GM21423 (cell line): ENCODE measurements at regions not wholly inside any gene's neighbourhood (a gene's known extent, or its start where the extent isn't known, plus 50 kb on each side); places are given as distances from the start of the nearest gene placed in this dataset.

ENCODE experiments used
- ATAC-seq: cut with Tn5 transposase; IDR thresholded peaks from one replicate; pipeline ENCODE4 v1.9.1; 2021; ENCODE audit warnings: mild to moderate bottlenecking, moderate library complexity; ENCODE audit not compliant: unreplicated experiment

DNA sequence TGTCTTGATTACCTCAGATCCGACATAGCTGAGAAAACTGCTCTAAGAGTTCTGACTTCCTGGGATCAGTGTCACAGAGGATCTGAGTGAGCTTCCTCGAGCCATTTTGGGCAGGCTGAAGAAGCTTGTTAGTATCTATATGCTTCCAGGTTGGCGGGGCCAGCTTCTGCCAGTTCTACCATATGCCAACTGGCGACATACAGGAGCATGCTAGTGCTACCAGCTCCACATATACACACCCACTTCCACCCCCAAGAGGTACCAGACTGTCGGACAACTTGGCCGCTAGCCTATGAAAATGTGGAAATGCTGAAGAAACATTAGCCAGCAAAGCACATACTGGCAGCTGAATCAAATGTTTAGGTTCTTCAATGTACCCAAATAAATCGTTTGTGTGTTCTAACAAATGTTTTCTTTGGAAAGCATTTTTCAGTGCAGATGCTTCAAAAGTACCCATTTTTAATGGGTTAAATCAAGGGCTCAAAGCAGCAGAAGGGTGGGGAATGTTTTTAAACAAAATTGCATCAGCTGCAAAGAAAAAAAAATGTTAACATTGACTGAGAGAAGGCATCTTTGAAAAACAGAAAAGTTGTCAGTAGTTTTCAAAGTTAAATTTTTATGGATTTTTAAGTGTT lies 163.7 kb downstream of the KLF12 start:
- no peak for ATAC-seq

GRCh38 chr13:73967397-73968165 lies 166.6 kb downstream of the KLF12 start:
- peak; percentile 100 for ATAC-seq

DNA sequence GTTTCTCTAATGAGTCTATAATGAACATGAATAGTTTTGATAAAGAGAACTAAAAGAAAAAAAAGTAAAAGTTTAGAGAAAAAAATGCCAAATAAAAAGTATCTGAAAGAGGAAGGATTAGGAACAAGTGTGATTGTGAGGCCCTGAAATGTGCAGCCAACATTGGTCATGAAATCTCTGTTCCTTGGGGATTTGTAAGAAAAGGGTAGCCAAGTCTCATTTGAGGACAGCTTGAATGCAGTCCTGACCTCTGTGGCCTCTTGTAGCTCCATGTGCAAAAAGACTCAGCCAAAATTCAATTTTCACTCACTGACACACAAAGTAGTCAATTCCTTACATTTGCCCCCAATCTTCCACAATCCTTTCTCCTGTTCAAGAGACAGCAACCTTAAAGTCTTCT lies 167.9 kb downstream of the KLF12 start:
- ATAC-seq, result no peak

DNA sequence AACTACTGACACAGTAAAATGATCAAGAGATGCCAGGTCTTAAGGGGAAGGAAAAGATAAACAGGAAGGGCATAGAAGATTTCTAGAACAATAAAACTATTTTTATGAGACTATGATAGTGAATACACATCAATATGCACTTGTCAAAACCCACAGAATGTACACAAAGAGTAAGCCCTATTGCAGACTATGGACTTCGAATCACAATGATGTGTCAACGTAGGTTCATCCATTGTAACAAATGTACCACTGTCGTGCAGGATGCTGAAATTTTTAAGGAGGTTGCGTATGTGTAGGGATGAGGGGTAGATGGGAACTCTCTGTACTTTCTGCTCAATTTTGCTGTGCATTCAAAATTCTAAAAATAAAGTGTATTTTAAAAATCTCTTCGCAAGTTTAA lies 171.9 kb downstream of the KLF12 start:
- no peak for ATAC-seq

- no peak for ATAC-seq
These were observed 173.0 kb downstream of the KLF12 start for GRCh38 chr13:73961181-73961580.

DNA sequence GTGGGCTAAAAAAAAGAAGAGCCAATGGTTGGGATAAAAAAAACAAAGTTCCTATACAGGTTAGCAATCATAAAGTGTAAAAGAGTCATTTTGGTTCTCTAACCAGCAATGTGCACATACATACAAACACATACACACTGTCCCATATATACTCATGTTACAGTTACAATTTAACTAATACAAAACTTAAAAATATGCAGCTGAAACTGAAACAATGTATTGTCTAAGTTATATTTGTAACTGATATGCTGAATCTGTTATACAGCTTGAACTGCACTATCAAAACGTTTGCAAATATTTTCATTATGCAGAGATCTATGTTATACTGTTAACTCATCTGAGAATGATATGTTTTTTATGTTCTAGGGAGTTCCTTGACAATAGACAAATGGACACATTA lies 173.7 kb downstream of the KLF12 start:
- peak; percentile 70 for ATAC-seq

GRCh38 chr13:73958657-73959397 lies 175.4 kb downstream of the KLF12 start:
- no peak for ATAC-seq

DNA sequence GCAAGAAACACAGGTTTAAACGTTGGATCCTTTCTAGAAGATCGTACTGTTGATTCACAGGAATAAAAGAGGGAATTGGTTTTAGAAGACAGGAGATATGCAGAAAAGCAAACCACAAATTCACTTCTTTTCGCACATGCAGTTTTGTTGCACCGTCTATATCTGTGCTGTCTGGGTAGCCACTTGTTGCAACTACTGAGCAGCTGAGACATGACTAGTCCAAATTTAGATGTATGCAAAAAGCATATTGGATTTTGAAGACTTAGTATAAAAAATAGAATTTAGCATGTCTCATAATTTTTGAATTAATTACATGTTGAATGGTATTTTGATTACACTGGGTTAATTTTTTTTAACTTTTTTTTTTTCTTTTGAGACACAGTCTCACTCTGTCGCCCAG lies 176.3 kb downstream of the KLF12 start:
- no peak for ATAC-seq

GRCh38 chr13:73956795-73957408 lies 177.3 kb downstream of the KLF12 start:
- no peak for ATAC-seq

- ATAC-seq, result no peak
These were observed 178.2 kb downstream of the KLF12 start for GRCh38 chr13:73955977-73956500.

GRCh38 chr13:73954808-73955207 lies 179.4 kb downstream of the KLF12 start:
- ATAC-seq, result peak; percentile 71

- no peak for ATAC-seq
These were observed 181.6 kb downstream of the KLF12 start for GRCh38 chr13:73952648-73953047.

DNA sequence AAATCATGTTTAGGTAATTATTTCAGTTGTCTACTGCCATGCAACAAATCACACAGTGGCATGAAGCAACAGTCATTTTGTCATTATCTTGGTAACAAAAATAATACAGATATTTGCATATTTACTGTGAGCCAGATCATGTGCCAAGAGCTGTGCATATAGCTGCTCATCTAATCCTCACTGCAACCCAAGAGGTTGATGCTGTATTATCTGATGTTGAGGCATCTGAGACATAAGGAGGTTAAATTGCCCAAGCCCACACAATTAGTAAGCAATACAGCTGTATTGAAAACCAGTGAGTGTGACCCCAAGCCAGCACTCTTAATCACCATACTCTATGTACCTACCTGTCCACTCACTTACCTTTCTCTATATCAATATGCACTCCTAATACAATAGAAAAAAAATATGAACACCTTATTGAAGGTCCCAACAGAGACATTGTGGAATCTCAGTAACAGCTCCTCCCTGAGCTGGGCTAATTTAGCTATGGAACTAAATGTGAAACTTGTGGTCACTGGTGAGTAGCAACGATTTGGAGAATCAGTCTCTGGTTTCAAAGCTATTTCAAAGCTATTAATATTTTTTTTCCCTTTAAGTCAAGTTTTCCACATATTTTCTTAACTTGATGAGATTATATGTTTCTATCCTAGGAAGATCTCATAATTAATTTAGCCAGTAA lies 185.2 kb downstream of the KLF12 start:
- no peak for ATAC-seq

DNA sequence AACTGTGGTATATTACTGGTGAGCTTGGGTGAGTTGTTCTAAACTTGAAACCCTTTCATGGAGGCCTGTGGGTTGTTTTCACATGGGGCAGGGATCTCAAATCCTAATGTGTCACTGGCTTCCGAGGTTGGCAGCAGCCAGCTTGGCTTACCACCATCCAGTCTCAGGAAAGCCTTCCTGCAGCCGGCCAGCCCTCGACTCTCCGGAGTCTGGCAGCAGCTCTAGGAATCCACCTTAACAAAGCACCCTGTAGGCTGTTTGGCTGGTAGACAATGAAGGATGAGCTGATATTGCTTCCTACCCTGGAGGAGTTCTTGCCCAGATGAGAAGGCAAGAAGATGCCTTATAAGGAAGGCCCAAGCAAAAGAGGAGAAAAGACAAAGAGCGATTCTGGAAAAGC lies 188.3 kb downstream of the KLF12 start:
- ATAC-seq, result no peak

GRCh38 chr13:73945382-73945781 lies 188.8 kb downstream of the KLF12 start:
- ATAC-seq, result no peak

DNA sequence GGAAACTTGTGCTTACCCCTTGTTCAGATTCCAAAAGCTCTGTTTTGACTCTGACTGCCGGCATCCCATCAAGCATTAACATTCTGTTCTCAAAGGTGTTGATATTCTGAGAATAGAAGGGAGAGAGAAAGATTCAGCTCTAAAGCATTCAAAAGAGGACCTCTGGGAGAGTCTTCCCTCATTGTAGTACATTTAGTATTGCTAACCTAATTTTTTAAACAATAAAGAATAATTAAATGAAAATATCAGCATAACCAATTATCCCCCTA lies 190.3 kb downstream of the KLF12 start:
- ATAC-seq, result no peak

GRCh38 chr13:73943137-73943964 lies 190.9 kb downstream of the KLF12 start:
- ATAC-seq, result no peak

GRCh38 chr13:73941752-73942151 lies 192.5 kb downstream of the KLF12 start:
- no peak for ATAC-seq

DNA sequence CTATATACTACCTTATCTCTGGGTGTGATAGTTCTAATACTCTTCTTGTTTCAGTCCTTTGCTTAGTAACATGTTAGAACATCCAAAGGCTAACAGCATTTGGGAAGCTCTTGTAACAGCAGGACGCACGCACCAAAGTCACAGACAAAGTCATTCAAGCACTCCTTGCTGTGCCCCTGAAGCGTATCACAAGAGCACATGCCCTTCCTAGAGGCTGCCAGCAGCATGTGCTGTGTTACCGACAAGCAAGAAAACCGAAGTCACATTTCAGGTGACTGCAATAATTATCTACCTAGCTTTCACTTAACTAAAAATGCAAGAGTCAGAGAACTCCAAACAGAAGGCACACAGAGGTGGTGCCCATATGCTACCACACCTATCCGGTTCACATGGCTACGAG lies 194.1 kb downstream of the KLF12 start:
- no peak for ATAC-seq

DNA sequence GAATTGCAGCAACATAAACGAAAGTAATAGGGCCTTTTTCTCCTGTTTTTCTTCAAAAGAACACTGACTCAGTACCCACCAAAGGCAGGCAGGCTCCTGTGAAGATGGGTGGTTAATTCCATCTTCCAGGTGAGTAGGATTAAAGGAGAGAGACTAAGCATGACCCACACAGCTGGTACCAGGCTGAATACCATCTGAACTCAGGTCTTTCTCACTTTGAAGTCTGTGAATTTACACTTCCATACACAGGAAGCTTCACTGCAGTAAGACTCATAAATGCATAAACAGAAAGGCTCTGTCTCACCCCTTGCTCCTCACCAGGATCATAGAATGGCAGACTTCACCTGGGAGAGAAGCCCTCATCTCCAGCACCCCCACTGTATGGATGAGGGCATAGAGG lies 194.6 kb downstream of the KLF12 start:
- ATAC-seq, result no peak
